ENCODE measurements at regions not wholly inside any gene's neighbourhood (a gene's known extent, or its start where the extent isn't known, plus 50 kb on each side); places are given as distances from the start of the nearest gene placed in this dataset.
"Not testable (repeated sequence)": the region's sequence is repeated elsewhere in the genome, so short reads cannot be mapped to it uniquely, and the experiment has no call there.

DNA sequence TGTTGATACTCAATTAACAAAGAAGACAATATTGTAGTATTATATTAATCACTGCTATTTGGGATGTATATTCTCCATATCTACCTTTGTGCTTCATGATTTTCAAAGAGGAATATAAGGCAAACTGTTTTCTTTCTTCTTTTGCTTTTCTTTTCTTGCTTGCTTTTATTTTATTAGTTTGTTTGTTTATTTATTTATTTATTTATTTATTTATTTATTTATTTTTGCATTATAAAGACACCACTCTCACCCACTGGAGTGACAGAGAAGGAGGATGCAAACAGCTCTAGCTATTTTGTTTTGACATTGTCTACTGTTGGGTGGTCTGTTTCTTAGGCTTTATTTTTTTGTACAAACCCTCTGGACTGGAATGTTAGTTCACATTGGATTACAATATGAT, 1352.7 kb downstream of the HACE1 start:
- DNase-seq = no peak

GRCh38 chr6:103505155-103505518, 1354.6 kb downstream of the HACE1 start:
- DNase-seq = no peak

DNA sequence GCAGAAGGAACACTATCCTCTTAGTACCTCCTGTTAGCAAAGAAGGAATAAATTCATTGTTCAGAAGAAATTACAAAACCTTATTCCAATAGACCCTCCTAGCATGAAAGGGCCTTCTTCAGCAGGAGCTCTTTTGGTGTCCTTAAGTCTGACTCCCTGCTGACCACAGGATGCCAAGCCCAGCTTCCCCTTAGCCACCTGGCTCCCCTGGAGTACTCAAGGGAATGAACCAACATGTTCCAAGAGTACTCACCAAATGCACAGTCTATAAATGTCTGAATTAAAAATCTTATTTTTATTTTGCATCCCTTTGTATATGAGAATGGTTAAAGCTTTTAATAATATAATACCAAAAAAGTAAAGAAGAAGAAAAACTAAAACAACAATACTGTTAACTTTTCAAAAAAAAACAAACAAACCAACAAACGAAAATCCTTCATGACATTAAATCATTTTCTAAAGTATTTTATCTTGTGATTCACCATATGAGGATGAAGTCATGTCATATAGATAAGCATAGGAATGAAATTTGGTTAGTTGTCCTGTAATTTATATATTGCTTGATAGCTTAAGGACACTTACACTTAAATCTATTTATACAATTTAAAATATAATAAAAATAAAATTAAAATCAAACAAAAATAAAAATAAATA, 1355.1 kb downstream of the HACE1 start:
- no peak for DNase-seq

GRCh38 chr6:103496588-103496987, 1363.1 kb downstream of the HACE1 start:
- DNase-seq = not testable (repeated sequence)

GRCh38 chr6:103456652-103457051, 1403.1 kb downstream of the HACE1 start:
- DNase-seq = no peak

DNA sequence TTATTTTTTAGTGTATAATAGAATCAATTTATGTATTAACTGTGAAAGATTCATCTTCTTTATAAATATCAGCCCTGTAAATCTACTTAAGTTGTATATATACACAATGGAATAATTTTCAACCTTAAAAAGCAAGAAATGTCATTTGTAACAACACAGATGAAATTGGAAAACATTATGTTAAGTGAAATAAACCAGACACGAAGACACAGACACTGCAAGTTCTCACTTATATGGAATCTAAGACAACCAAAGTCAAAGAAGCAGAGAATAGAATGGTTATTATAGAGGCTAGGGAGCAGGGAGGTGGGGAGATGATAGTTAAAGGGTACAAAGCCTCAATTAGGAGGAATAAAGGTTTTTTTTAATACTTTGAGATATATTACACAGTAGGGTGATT, 1404.4 kb downstream of the HACE1 start:
- no peak for DNase-seq

- DNase-seq = no peak
Measured at GRCh38 chr6:103409475-103409874, 1450.2 kb downstream of the HACE1 start.

DNA sequence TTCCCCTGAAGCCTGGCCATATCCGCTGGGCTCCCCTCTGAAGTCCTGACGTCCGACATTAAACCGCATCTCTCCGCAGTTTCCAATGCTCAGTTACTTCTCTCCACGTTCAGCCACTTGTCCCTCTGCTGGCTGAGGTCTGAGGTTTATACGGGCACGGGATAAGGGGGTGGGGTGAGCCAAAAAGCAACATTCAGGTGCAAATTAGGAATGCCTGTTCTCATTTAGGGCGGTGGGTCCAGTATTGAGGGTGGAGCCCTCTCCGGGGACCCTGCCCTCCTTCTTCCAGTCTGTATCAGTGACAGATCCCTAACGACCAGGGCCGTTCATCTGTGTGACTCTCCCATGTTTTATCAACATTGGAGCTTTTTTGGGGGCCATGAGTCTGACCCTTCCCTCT, 1454.4 kb downstream of the HACE1 start:
- DNase-seq = no peak

GRCh38 chr6:103404799-103405198, 1454.9 kb downstream of the HACE1 start:
- DNase-seq = no peak

- DNase-seq = no peak
Measured at GRCh38 chr6:103396768-103397167, 1463.0 kb downstream of the HACE1 start.

DNA sequence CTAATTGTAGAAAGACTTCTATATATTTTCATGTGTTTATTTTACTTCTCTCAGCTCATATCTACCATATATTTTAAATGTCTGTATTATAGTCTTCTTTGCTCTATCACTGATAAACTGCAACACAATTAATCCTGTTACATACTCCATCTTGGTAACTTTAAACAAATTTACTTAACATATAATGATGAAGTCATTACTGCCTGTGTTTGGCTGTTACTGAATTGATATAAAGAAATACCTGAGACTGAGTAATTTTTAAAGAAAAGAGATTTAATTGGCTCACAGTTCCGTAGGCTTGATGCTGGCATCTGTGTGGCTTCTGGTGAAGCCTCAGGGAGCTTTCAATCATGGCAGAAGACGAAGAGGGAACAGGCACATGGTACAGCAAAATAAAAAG, 1480.4 kb downstream of the HACE1 start:
- DNase-seq = no peak

- DNase-seq = no peak
Measured at GRCh38 chr6:103367212-103367611, 1492.5 kb downstream of the HACE1 start.

DNA sequence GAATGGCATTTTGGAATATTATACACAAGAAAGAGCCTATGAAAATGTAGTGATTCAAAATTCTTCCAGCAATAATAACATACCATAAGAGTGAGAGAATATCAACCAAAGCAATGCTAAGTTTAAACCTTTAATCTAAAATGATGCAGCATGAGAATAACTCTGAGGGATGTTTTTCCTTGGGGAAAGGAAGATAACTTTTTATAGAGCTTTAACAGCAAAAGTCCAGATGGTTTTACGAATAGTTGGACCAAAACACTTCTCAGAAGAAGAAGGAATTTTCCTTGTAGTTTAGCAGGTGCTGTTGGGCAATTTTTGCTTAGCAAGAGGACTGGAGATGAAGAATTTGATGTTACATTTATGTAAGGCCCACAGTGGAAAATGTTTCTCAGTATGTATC, 1503.2 kb downstream of the HACE1 start:
- no peak for DNase-seq

DNA sequence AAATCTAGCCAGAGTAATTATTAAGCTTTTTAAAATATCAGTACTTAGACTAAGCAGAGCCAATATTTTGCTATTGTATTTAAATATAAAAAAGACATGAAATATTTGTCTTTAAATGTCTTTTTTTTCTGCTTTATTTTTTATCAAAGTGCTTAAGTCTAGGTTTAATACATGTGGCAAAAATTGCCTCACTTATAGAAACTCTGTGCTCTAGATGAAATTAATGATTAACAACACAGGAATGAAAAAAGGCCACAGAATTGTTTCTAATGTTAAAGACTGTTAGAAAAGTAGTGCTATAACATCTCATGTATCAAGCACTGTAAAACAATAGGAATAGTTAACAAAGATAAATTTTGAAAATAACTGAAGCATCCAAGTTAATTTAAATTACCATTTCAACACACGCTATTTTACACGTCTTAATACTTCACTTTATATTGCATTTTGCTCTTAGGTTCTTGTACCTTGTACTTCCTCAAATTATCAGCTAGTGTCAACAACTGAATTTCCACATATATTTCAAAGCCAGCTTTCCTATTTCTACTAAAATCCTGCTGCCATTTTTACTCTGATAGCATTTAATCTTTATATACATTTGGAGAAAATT, 1515.1 kb downstream of the HACE1 start:
- DNase-seq = no peak

GRCh38 chr6:103335412-103335811, 1524.3 kb downstream of the HACE1 start:
- no peak for DNase-seq

- no peak for DNase-seq
Measured at GRCh38 chr6:103326760-103327757, 1532.7 kb downstream of the HACE1 start.

- no peak for DNase-seq
Measured at GRCh38 chr6:103313432-103313831, 1546.3 kb downstream of the HACE1 start.

- not testable (repeated sequence) for DNase-seq
Measured at GRCh38 chr6:103294376-103294775, 1565.3 kb downstream of the HACE1 start.

- no peak for DNase-seq
Measured at GRCh38 chr6:103284835-103285234, 1574.9 kb downstream of the HACE1 start.

GRCh38 chr6:103280417-103280816, 1579.3 kb downstream of the HACE1 start:
- no peak for DNase-seq

DNA sequence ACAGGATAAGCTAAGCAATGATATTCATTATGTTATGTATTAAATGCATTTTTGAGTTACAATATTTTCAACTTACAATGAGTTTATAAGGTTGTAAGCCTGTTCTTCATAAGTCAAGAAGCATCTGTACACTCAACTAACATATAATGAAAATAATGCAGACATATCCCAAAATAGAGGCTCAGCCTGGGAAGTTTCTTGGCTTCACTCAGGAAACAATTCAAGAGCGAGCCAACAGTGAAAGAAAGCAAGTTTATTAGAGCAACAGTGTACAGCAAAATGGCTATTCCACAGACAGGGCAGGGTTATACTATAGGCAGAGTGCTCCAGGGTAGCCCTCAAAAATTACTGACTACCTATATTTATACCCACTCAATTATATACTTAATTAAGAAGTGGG, 1581.8 kb downstream of the HACE1 start:
- no peak for DNase-seq

GRCh38 chr6:103273048-103273447, 1586.7 kb downstream of the HACE1 start:
- DNase-seq = no peak

- no peak for DNase-seq
Measured at GRCh38 chr6:103269581-103269980, 1590.1 kb downstream of the HACE1 start.

- no peak for DNase-seq
Measured at GRCh38 chr6:103268335-103268734, 1591.4 kb downstream of the HACE1 start.
